Esophagus squamous epithelium (tissue), 4 donors: ENCODE measurements at regions not wholly inside any gene's neighbourhood (a gene's known extent, or its start where the extent isn't known, plus 50 kb on each side); places are given as distances from the start of the nearest gene placed in this dataset.

Source experiments
- CTCF ChIP-seq, 6 experiments: fragments of 450-650 bp in 4 of 6; fragments of 200-600 bp in 2 of 6; sonication (generic) in 2 of 6; IDR thresholded peaks; one replicate each; pipeline ENCODE4 v1.5.1; 2016 to 2019; ENCODE audit warnings: antibody characterized with exemption in 6 of 6, mild to moderate bottlenecking in 4 of 6, moderate library complexity in 4 of 6
- POLR2A ChIP-seq, 4 donors: fragments of 450-650 bp; IDR thresholded peaks; one replicate each; pipeline ENCODE4 v1.6.1; 2017; ENCODE audit warnings: antibody characterized with exemption in 4 of 4, mild to moderate bottlenecking in 4 of 4, moderate library complexity in 3 of 4

GRCh38 chr2:175476948-175477347 is 295.4 kb upstream of the ATP5MC3 start:
- TF ChIP-seq CTCF (IDR thresholded peaks at IDR 0.05) (no peak), POLR2A (IDR thresholded peaks at IDR 0.05) (no peak)
